Mucosa of descending colon (tissue), 3 donors: ENCODE measurements at regions not wholly inside any gene's neighbourhood (a gene's known extent, or its start where the extent isn't known, plus 50 kb on each side); places are given as distances from the start of the nearest gene placed in this dataset.

Experiments used
- ATAC-seq: fragments of 200-7000 bp; cut with Tn5 transposase; one replicate; pipeline ENCODE4 v1.9.1; 2020; ENCODE audit warnings: mild to moderate bottlenecking, moderate library complexity
- DNase-seq, 3 donors: peaks; one replicate each; pipeline ENCODE4 v3.0.0-alpha.2; 2020
- H3K36me3 ChIP-seq: fragments of 200-600 bp; one replicate; pipeline ENCODE4 v1.8.0; 2021; ENCODE audit warnings: low read depth, mild to moderate bottlenecking
- H3K4me1 ChIP-seq: fragments of 200-600 bp; one replicate; pipeline ENCODE4 v1.8.0; 2021; ENCODE audit warnings: low read depth, mild to moderate bottlenecking
- H3K4me3 ChIP-seq: fragments of 200-600 bp; one replicate; pipeline ENCODE4 v1.8.0; 2021; ENCODE audit warnings: mild to moderate bottlenecking
- H3K9me3 ChIP-seq: fragments of 200-600 bp; one replicate; pipeline ENCODE4 v1.8.0; 2021; ENCODE audit warnings: mild to moderate bottlenecking
- CTCF ChIP-seq: fragments of 200-600 bp; IDR thresholded peaks from one replicate; pipeline ENCODE4 v1.8.0; 2022; ENCODE audit warnings: antibody characterized with exemption, mild to moderate bottlenecking
- intact Hi-C, 2 donors: fragments of 100-400 bp; cut with DNase I in 1 of 2; cut with micrococcal nuclease in 1 of 2; formaldehyde crosslinking; loops; one replicate each; pipeline versions ENCODE4 v1.11.0 to v1.11.1; 2022; cut with DNase I, micrococcal nuclease
- donor health status: DM: no; HTN: no; CAD: no; lungs with moderate emphysema.
- donor health status: DM: no; HTN: no; CAD: no.
- donor health status: DM: no; HTN: yes; CAD: no.

- no peak for TF ChIP-seq CTCF
- no peaks in the 10 kb centered on the region for H3K36me3 ChIP-seq
- intact Hi-C loops: no loop called here
- no peak for ATAC-seq
- no peak for DNase-seq
- no peak overlapping the region for H3K4me3 ChIP-seq
- H3K9me3 ChIP-seq: no peaks in the 10 kb centered on the region
- no peaks in the 10 kb centered on the region for H3K4me1 ChIP-seq
These were observed 214.2 kb downstream of the ICOS start for GRCh38 chr2:204150721-204151120.

- no peak for DNase-seq
- peaks cover under 1% of the 10 kb centered on the region for H3K9me3 ChIP-seq
These were observed 216.1 kb downstream of the ICOS start for GRCh38 chr2:204152616-204153015.

GRCh38 chr2:204154863-204155262, 218.3 kb downstream of the ICOS start:
- no peak overlapping the region for H3K4me3 ChIP-seq
- intact Hi-C loops: no loop called here
- H3K36me3 ChIP-seq: no peaks in the 10 kb centered on the region
- ATAC-seq (no peak), DNase-seq (no peak)
- peaks cover 4% of the 10 kb centered on the region for H3K9me3 ChIP-seq
- TF ChIP-seq CTCF: no peak
- no peaks in the 10 kb centered on the region for H3K4me1 ChIP-seq

More at GRCh38 chr2:204152616-204153015, 216.1 kb downstream of the ICOS start:
- no peak for ATAC-seq
- Histone ChIP-seq H3K4me3 (no peak overlapping the region), H3K36me3 (no peaks in the 10 kb centered on the region), H3K4me1 (no peaks in the 10 kb centered on the region)
- no peak for TF ChIP-seq CTCF
- intact Hi-C loops: no loop called here

GRCh38 chr2:204156456-204156855, 219.9 kb downstream of the ICOS start:
- no peak for ATAC-seq
- no peak for TF ChIP-seq CTCF
- intact Hi-C loops: no loop called here
- Histone ChIP-seq H3K4me1 (no peaks in the 10 kb centered on the region), H3K9me3 (peaks cover 4% of the 10 kb centered on the region), H3K4me3 (no peak overlapping the region), H3K36me3 (no peaks in the 10 kb centered on the region)
- DNase-seq: no peak

- Histone ChIP-seq H3K36me3 (no peaks in the 10 kb centered on the region), H3K4me1 (no peaks in the 10 kb centered on the region), H3K4me3 (no peak overlapping the region), H3K9me3 (peaks cover 4% of the 10 kb centered on the region)
- ATAC-seq (no peak), DNase-seq (no peak)
- intact Hi-C loops: no loop called here
- no peak for TF ChIP-seq CTCF
These were observed 221.1 kb downstream of the ICOS start for GRCh38 chr2:204157684-204158083.

GRCh38 chr2:204159526-204159925, 223.0 kb downstream of the ICOS start:
- TF ChIP-seq CTCF: no peak
- intact Hi-C loops: no loop called here
- peaks cover 4% of the 10 kb centered on the region for H3K9me3 ChIP-seq
- ATAC-seq (no peak), DNase-seq (no peak)
- no peak overlapping the region for H3K4me3 ChIP-seq
- H3K4me1 ChIP-seq: no peaks in the 10 kb centered on the region
- no peaks in the 10 kb centered on the region for H3K36me3 ChIP-seq
